ENCODE measurements at regions not wholly inside any gene's neighbourhood (a gene's known extent, or its start where the extent isn't known, plus 50 kb on each side); places are given as distances from the start of the nearest gene placed in this dataset.

GRCh38 chr6:74690365-74690764 lies 515.5 kb downstream of the COL12A1 start:
- TF ChIP-seq CTCF (conservative IDR thresholded peaks at IDR 0.05) (no peak), ZFX (IDR thresholded peaks at IDR 0.05) (no peak)
